Sigmoid colon (tissue), 4 donors: ENCODE measurements at regions not wholly inside any gene's neighbourhood (a gene's known extent, or its start where the extent isn't known, plus 50 kb on each side); places are given as distances from the start of the nearest gene placed in this dataset.

Experiments used
- CTCF ChIP-seq, 4 experiments: fragments of 450-650 bp in 3 of 4; fragments of 200-600 bp in 1 of 4; IDR thresholded peaks; one replicate each; pipeline ENCODE4 v1.5.1; 2016 to 2019; ENCODE audit warnings: antibody characterized with exemption in 4 of 4, mild to moderate bottlenecking in 3 of 4, moderate library complexity in 2 of 4
- POLR2A ChIP-seq, 2 donors: fragments of 450-650 bp; IDR thresholded peaks; one replicate each; pipeline ENCODE4 v1.6.1; 2016; ENCODE audit warnings: antibody characterized with exemption in 2 of 2, mild to moderate bottlenecking in 2 of 2, moderate library complexity in 2 of 2
- POLR2AphosphoS5 ChIP-seq, 4 donors: sonication (generic); formaldehyde crosslinking; IDR thresholded peaks; one replicate each; pipeline ENCODE4 v1.6.1; 2017; ENCODE audit warnings: antibody characterized with exemption in 4 of 4

- TF ChIP-seq CTCF (IDR thresholded peaks at IDR 0.05) = no peak
- no peak for TF ChIP-seq POLR2AphosphoS5 (IDR thresholded peaks at IDR 0.05)
- TF ChIP-seq POLR2A (IDR thresholded peaks at IDR 0.05) = no peak
These were observed 277.4 kb downstream of the KIF4B start for GRCh38 chr5:155290937-155291336.
